Liver (tissue), 8 donors: ENCODE measurements at regions not wholly inside any gene's neighbourhood (a gene's known extent, or its start where the extent isn't known, plus 50 kb on each side); places are given as distances from the start of the nearest gene placed in this dataset.
A peak's percentile ranks its signal among the peaks of the same experiment; 100 is the strongest.

Experiments
- DNase-seq: peaks from one replicate; pipeline ENCODE4 v3.0.0-alpha.2; 2017; ENCODE audit warnings: low spot score
- H3K27ac ChIP-seq, 2 donors: one replicate each; pipeline ENCODE4 v1.7.0; 2013; ENCODE audit warnings: inconsistent platforms in 2 of 2, low read length in 2 of 2, control low read depth in 1 of 2, low read depth in 1 of 2, mild to moderate bottlenecking in 1 of 2
- H3K27me3 ChIP-seq, 4 donors: one replicate each; pipeline versions ENCODE4 v1.6.1 to v1.7.0; 2013; ENCODE audit warnings: low read length in 3 of 4, inconsistent platforms in 1 of 4, mild to moderate bottlenecking in 1 of 4, moderate library complexity in 1 of 4; ENCODE audit not compliant: control insufficient read depth in 4 of 4, insufficient read depth in 4 of 4
- H3K36me3 ChIP-seq, 4 donors: one replicate each; pipeline versions ENCODE4 v1.6.1 to v1.7.0; 2013; ENCODE audit warnings: low read length in 3 of 4, mild to moderate bottlenecking in 3 of 4, low read depth in 1 of 4, moderate library complexity in 1 of 4; ENCODE audit not compliant: control insufficient read depth in 4 of 4, insufficient read depth in 3 of 4
- H3K4me1 ChIP-seq, 4 donors: one replicate each; pipeline versions ENCODE4 v1.6.1 to v1.7.0; 2013; ENCODE audit warnings: low read length in 3 of 4, mild to moderate bottlenecking in 3 of 4, moderate library complexity in 1 of 4; ENCODE audit not compliant: control insufficient read depth in 4 of 4, insufficient read depth in 4 of 4
- H3K4me3 ChIP-seq, 3 donors: one replicate each; pipeline versions ENCODE4 v1.6.1 to v1.7.0; 2013; ENCODE audit warnings: low read length in 3 of 3, control low read depth in 1 of 3, low read depth in 1 of 3, mild to moderate bottlenecking in 1 of 3
- H3K9ac ChIP-seq, 2 donors: one replicate each; pipeline ENCODE4 v1.7.0; 2013; ENCODE audit warnings: low read length in 2 of 2, mild to moderate bottlenecking in 2 of 2, moderate library complexity in 2 of 2, control low read depth in 1 of 2, low read depth in 1 of 2
- H3K9me3 ChIP-seq, 4 donors: one replicate each; pipeline versions ENCODE4 v1.6.1 to v1.7.0; 2013; ENCODE audit warnings: low read length in 3 of 4; ENCODE audit not compliant: control insufficient read depth in 4 of 4
- ATF3 ChIP-seq: IDR thresholded peaks from 2 replicates; pipeline ENCODE4 v1.6.1; 2016; ENCODE audit warnings: antibody characterized with exemption
- EGR1 ChIP-seq, 2 donors: IDR thresholded peaks; 2 replicates each; pipeline ENCODE4 v1.6.1; 2016 to 2018; ENCODE audit warnings: antibody characterized with exemption in 2 of 2, low read depth in 2 of 2
- FOXA1 ChIP-seq: IDR thresholded peaks from 2 replicates; pipeline ENCODE4 v1.6.1; 2016; ENCODE audit warnings: antibody characterized with exemption
- FOXA2 ChIP-seq: IDR thresholded peaks from 2 replicates; pipeline ENCODE4 v1.6.1; 2016; ENCODE audit warnings: antibody characterized with exemption
- GABPA ChIP-seq, 2 donors: IDR thresholded peaks in 1 of 2; conservative IDR thresholded peaks in 1 of 2; 2 replicates each; pipeline ENCODE4 v1.6.1; 2016; ENCODE audit warnings: antibody characterized with exemption in 2 of 2, mild to moderate bottlenecking in 1 of 2, moderate library complexity in 1 of 2
- HNF4A ChIP-seq, 2 donors: conservative IDR thresholded peaks; 2 replicates each; pipeline ENCODE4 v1.6.1; 2016; ENCODE audit warnings: antibody characterized with exemption in 2 of 2, mild to moderate bottlenecking in 2 of 2
- HNF4G ChIP-seq: IDR thresholded peaks from 2 replicates; pipeline ENCODE4 v1.6.1; 2016; ENCODE audit warnings: antibody characterized with exemption
- JUND ChIP-seq, 2 donors: IDR thresholded peaks; 2 replicates each; pipeline ENCODE4 v1.6.1; 2016; ENCODE audit warnings: antibody characterized with exemption in 2 of 2
- NR2F2 ChIP-seq: IDR thresholded peaks from 2 replicates; pipeline ENCODE4 v1.6.1; 2016; ENCODE audit warnings: antibody characterized with exemption
- RAD21 ChIP-seq, 2 donors: IDR thresholded peaks; 2 replicates each; pipeline ENCODE4 v1.6.1; 2016; ENCODE audit warnings: antibody characterized with exemption in 2 of 2, mild to moderate bottlenecking in 2 of 2
- RXRA ChIP-seq, 2 donors: IDR thresholded peaks; 2 replicates each; pipeline ENCODE4 v1.6.1; 2017 to 2018; ENCODE audit warnings: antibody characterized with exemption in 2 of 2, mild to moderate bottlenecking in 1 of 2
- SP1 ChIP-seq: IDR thresholded peaks from 2 replicates; pipeline ENCODE4 v1.6.1; 2018; ENCODE audit warnings: antibody characterized with exemption, mild to moderate bottlenecking
- TAF1 ChIP-seq: conservative IDR thresholded peaks from 2 replicates; pipeline ENCODE4 v1.6.1; 2016; ENCODE audit warnings: antibody characterized with exemption, mild to moderate bottlenecking
- YY1 ChIP-seq: IDR thresholded peaks from 2 replicates; pipeline ENCODE4 v1.6.1; 2016; ENCODE audit warnings: antibody characterized with exemption, mild to moderate bottlenecking
- ZBTB33 ChIP-seq: IDR thresholded peaks from 2 replicates; pipeline ENCODE4 v1.6.1; 2016; ENCODE audit warnings: antibody characterized with exemption
- WGBS: extraction: QIAGEN DNeasy Blood & Tissue Kit; methylation state at CpG from one replicate; pipeline ENCODE4 v1.1.7; 2013; 5-methylcytosine and 5-hydroxymethylcytosine counted together
- TF ChIP-seq, protein P1 (sequence below): IDR thresholded peaks from 2 replicates; pipeline ENCODE4 v1.6.1; 2016; ENCODE audit warnings: antibody characterized with exemption, mild to moderate bottlenecking
- TF ChIP-seq, protein P2 (sequence below): IDR thresholded peaks from 2 replicates; pipeline ENCODE4 v1.6.1; 2016; ENCODE audit warnings: antibody characterized with exemption
- TF ChIP-seq, protein P3 (sequence below): fragments of 150-350 bp; IDR thresholded peaks from 2 replicates; pipeline ENCODE4 v1.5.1; 2017; ENCODE audit warnings: improper control_type of control experiment, low read depth, low read length; ENCODE audit not compliant: missing input control
- donor health status: healthy.
- donor health status: healthy.
- donor health status: healthy.
- donor health status: healthy.
- donor health status: healthy.

GRCh38 chr10:130282492-130283218, 146.5 kb downstream of the GLRX3 start:
- WGBS: 79% methylated on average over 7 of the region's 7 CpGs
- no peaks in the 10 kb centered on the region for H3K27me3 ChIP-seq
- peaks cover 52 to 93% (median 74%) of the 10 kb centered on the region in 4 donors for H3K9me3 ChIP-seq
- H3K4me1 ChIP-seq: no peaks in the 10 kb centered on the region
- DNase-seq: no peak
- TF ChIP-seq ZBTB33: no peak
- no peak for TF ChIP-seq SP1
- TF ChIP-seq YY1: no peak
- TF ChIP-seq HNF4G: no peak
- no peak for TF ChIP-seq EGR1 (IDR thresholded peaks at IDR 0.05; ENCODE audit: low read depth in 2 of 2)
- TF ChIP-seq, protein P1, sequence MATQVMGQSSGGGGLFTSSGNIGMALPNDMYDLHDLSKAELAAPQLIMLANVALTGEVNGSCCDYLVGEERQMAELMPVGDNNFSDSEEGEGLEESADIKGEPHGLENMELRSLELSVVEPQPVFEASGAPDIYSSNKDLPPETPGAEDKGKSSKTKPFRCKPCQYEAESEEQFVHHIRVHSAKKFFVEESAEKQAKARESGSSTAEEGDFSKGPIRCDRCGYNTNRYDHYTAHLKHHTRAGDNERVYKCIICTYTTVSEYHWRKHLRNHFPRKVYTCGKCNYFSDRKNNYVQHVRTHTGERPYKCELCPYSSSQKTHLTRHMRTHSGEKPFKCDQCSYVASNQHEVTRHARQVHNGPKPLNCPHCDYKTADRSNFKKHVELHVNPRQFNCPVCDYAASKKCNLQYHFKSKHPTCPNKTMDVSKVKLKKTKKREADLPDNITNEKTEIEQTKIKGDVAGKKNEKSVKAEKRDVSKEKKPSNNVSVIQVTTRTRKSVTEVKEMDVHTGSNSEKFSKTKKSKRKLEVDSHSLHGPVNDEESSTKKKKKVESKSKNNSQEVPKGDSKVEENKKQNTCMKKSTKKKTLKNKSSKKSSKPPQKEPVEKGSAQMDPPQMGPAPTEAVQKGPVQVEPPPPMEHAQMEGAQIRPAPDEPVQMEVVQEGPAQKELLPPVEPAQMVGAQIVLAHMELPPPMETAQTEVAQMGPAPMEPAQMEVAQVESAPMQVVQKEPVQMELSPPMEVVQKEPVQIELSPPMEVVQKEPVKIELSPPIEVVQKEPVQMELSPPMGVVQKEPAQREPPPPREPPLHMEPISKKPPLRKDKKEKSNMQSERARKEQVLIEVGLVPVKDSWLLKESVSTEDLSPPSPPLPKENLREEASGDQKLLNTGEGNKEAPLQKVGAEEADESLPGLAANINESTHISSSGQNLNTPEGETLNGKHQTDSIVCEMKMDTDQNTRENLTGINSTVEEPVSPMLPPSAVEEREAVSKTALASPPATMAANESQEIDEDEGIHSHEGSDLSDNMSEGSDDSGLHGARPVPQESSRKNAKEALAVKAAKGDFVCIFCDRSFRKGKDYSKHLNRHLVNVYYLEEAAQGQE: no peak
- TF ChIP-seq NR2F2: no peak
- TF ChIP-seq, protein P2, sequence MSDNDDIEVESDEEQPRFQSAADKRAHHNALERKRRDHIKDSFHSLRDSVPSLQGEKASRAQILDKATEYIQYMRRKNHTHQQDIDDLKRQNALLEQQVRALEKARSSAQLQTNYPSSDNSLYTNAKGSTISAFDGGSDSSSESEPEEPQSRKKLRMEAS: no peak
- no peak for TF ChIP-seq FOXA2
- TF ChIP-seq, protein P3, sequence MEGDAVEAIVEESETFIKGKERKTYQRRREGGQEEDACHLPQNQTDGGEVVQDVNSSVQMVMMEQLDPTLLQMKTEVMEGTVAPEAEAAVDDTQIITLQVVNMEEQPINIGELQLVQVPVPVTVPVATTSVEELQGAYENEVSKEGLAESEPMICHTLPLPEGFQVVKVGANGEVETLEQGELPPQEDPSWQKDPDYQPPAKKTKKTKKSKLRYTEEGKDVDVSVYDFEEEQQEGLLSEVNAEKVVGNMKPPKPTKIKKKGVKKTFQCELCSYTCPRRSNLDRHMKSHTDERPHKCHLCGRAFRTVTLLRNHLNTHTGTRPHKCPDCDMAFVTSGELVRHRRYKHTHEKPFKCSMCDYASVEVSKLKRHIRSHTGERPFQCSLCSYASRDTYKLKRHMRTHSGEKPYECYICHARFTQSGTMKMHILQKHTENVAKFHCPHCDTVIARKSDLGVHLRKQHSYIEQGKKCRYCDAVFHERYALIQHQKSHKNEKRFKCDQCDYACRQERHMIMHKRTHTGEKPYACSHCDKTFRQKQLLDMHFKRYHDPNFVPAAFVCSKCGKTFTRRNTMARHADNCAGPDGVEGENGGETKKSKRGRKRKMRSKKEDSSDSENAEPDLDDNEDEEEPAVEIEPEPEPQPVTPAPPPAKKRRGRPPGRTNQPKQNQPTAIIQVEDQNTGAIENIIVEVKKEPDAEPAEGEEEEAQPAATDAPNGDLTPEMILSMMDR: no peak
- TF ChIP-seq GABPA (IDR thresholded peaks at IDR 0.05 in 1 of 2, conservative IDR thresholded peaks at IDR 0.05 in 1 of 2): no peak
- no peak for TF ChIP-seq HNF4A (conservative IDR thresholded peaks at IDR 0.05)
- no peak for TF ChIP-seq ATF3
- no peak for TF ChIP-seq TAF1
- no peak for TF ChIP-seq JUND (IDR thresholded peaks at IDR 0.05)
- no peak for TF ChIP-seq RAD21 (IDR thresholded peaks at IDR 0.05)
- no peak for TF ChIP-seq RXRA (IDR thresholded peaks at IDR 0.05)
- TF ChIP-seq FOXA1: no peak
- H3K9ac ChIP-seq: no peak overlapping the region
- no peak overlapping the region for H3K27ac ChIP-seq
- H3K36me3 ChIP-seq: no peaks in the 10 kb centered on the region
- H3K4me3 ChIP-seq: peak overlapping the region in 2 of 3 donors; percentile 24 to 31
